GM19463 (cell line): ENCODE measurements at regions not wholly inside any gene's neighbourhood (a gene's known extent, or its start where the extent isn't known, plus 50 kb on each side); places are given as distances from the start of the nearest gene placed in this dataset.
"Not testable (repeated sequence)": the region's sequence is repeated elsewhere in the genome, so short reads cannot be mapped to it uniquely, and the experiment has no call there.

ENCODE experiments used
- ATAC-seq: cut with Tn5 transposase; IDR thresholded peaks from one replicate; pipeline ENCODE4 v1.9.1; 2021; ENCODE audit warnings: mild to moderate bottlenecking, moderate library complexity; ENCODE audit not compliant: unreplicated experiment

DNA sequence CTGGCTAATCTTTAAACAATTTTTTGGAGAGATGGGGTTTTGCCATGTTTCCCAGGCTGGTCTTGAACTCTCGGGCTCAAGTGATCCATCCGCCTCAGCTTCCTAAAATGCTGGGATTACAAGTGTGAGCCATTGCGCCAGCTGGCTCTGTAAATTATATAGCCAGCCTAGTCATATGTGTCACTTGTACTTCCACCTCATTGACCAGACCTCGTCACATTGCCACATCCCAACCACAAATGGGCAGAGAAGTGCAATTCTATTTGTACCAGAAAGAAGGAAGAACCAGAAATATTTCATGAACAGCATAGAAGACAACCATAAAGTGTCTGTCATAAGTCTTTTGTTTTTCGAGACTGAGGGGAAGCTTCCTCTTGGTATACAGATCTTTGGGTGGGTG, 71.2 kb upstream of the ADRA1D start:
- no peak for ATAC-seq

DNA sequence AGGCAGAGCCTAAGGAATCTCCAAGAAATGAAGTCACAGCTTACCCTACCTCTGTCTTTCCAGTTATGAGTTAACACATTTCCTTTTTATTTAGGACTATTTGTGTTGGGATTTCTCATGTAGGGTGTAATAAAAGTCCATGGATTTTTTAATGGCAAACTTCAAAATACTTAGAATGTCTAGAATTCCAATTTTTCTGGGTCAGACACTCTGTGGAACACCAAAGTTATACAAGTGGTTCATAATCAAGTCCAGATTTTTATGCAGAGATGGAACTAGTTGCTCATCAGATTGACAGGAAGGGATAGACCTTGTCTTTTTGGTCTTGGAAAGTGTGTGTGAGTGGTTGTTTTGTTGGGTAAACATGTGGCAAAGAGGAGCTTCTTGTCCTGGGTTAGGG, 69.8 kb upstream of the ADRA1D start:
- ATAC-seq: no peak

DNA sequence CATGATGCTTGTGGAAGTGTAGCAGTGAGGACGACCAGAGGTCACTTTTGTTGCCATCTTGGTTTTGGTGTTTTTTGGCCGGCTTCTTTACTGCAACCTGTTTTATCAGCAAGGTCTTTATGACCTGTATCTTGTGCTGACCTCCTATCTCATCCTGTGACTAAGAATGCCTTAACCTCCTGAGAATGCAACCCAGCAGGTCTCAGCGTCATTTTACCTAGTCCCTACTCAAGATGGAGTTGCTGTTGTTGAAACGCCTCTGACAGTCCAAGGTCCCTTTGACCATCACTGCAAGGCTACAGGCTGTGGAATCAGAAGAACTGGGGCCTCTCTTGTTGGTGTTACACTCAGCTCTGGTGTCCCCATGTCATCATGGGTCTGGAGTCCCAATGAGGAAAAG, 61.5 kb upstream of the ADRA1D start:
- not testable (repeated sequence) for ATAC-seq

DNA sequence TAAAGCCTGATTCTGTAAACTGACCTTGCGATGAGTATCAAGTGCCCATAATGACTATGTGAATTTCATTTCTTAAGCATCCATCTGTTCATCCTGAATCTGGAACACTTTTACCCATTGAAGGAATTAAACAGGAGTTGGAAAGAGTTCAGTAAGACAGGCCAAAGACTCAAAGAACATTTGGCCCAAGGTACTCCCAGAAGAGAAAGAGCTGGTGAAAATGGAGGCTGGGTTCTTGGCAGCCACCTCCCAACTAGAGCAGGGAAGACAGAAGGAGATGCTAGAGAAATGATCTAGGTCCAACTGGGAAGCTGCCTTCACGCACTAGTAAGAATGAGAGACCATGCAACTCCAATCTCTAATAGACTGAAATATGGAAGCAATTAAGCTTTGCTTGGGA, 57.1 kb upstream of the ADRA1D start:
- ATAC-seq: no peak

DNA sequence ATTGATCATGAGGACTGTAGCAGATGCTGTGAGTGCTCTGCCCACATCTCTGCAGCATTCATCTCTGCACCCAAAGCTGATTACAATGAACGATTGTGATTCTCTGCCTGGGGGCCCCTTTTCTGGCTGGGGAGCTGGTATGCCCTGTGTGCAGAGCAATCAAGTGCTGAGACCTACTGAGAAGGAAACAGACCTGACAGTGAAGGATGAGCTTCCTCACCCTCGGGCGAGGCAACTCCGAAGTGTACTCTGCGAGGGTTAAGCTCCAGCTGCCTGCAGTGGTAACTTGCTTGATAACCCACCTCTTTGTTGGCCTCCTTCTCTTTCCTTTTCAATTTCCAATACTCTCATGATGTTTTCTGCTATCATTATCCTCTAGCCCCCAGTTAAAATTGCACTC, 56.0 kb upstream of the ADRA1D start:
- no peak for ATAC-seq

DNA sequence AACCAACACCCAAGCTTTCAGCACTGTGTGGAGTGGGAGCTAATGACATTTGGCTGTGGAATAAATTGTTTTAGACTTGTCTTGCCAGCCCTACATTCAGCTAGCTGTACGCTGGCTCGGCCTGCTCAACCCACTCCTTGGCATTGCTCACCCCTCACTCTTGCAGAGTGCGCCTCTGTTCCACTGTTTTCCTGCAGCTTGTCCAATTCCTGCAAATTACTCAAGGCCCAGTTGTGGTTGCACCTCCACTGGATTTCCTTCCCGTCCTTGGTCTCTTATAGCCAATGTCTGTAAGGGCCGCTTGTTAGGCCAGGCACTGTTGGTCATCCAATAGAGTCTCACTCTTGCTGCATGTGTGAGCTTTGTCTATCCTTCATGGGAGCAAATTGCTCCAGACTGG, 55.5 kb upstream of the ADRA1D start:
- no peak for ATAC-seq

DNA sequence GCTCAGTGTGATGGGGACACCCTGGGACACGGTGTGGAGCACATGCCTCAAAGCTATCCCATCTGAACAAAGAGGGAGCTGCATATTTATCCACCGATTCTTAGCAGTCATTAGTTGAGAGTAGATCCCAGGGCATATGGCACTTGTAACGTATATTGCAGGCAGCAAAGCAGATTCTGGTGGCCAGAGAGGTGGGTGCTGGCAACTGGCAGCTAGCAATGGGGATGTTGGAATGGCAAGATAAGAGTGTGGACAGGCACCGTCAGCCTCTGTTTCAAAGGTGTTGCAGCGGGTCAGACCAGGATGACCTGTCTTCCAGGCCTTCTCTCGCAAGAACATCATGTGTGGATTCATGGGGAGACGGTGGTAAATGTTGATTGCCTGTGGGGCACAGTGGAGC, 54.0 kb upstream of the ADRA1D start:
- ATAC-seq: no peak

DNA sequence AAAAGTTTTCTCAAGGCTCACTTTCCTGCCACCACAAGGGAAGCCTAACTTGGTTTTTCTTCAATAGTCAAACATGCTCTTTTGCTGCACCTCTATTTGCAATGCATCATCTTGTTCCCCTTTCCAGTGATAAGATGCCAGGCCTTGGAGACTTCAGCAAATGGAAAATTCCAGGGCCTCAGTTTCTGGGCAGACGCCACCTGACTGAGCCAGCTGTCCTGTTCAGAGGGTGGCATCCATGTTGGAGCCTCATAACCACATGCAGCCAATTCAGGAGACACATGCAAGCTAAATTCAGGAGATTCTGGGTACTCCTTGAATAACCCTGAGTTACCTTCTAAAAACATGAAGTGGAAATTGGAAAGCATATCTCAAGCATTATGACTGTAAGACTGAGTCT, 51.8 kb upstream of the ADRA1D start:
- no peak for ATAC-seq

DNA sequence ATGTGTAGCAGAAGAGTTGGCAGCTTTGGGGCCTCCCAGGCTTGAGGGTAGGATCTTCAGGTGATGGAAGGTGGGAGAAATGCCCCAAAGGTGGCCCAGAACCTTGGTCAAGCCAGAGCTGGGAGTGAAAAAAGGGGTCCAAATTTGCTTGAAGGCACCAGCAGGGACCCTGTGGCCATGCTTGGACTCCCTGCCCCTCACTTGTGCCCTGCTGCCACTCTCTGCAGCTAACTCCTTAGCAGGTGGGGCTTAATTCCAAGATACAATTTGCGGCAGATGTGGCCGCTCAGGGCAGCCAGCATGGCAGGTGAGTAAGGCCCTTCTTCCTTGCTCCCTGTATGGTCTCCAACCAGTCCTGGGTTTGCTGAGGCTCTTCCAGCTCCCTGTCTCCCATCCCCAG, 51.3 kb upstream of the ADRA1D start:
- no peak for ATAC-seq

DNA sequence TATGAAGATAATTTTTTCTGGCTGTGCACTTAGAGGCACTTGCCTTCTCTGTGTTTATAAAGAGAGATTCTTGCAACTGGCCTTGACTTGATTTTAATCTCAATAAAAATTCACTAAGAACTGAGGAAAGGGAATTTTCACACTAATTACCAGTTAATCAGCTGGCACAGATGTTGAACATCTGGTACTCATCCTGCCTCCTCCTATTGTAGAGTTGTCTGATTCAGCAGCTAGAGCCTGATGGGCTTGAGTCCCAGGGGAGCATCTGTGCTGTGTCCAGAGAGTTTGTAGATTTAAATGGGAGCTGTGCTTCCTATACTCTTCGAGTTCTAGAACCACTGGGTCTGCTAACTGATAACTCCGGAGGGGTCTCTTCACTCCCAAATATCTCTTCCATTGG, 50.7 kb upstream of the ADRA1D start:
- no peak for ATAC-seq

DNA sequence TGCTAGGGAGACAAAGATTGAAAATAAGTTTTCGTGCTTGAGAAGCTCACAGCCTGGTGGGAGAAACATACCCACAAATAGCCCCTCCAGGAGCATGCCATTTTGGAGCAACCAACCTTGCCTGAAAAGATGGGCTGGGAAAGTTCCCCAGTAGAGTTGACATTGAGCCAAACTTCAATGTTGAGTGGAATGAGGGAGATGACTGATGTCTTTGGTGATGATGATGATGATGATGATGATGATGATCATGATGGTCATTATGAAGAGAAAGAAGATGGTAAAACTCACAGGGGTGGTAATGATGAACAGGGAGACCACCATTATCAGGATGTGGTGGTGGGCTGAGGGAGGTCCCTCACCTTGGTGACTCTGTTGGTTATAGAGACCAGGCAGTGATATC, 50.1 kb upstream of the ADRA1D start:
- no peak for ATAC-seq
